Testis (tissue), 2 donors: ENCODE measurements at regions not wholly inside any gene's neighbourhood (a gene's known extent, or its start where the extent isn't known, plus 50 kb on each side); places are given as distances from the start of the nearest gene placed in this dataset.

ENCODE experiments used
- DNase-seq: peaks from one replicate; pipeline ENCODE4 v3.0.0-alpha.2; 2019
- H3K27ac ChIP-seq, 2 donors: fragments of 200-600 bp; sonication (generic); one replicate each; pipeline ENCODE4 v1.5.1; 2019
- H3K27me3 ChIP-seq: fragments of 200-600 bp; sonication (generic); one replicate; pipeline ENCODE4 v1.5.1; 2019
- H3K36me3 ChIP-seq: fragments of 200-600 bp; sonication (generic); one replicate; pipeline ENCODE4 v1.5.1; 2017; ENCODE audit warnings: low read depth; ENCODE audit errors: missing control alignments
- H3K4me1 ChIP-seq: fragments of 200-600 bp; sonication (generic); one replicate; pipeline ENCODE4 v1.5.1; 2019
- H3K4me3 ChIP-seq, 2 donors: fragments of 200-600 bp; sonication (generic); one replicate each; pipeline ENCODE4 v1.5.1; 2017 to 2019
- H3K9me3 ChIP-seq: fragments of 200-600 bp; sonication (generic); one replicate; pipeline ENCODE4 v1.5.1; 2017
- CTCF ChIP-seq, 3 experiments: fragments of 450-650 bp in 2 of 3; fragments of 200-600 bp in 1 of 3; sonication (generic) in 1 of 3; IDR thresholded peaks; one replicate each; pipeline ENCODE4 v1.5.1; 2016 to 2019; ENCODE audit warnings: antibody characterized with exemption in 3 of 3, mild to moderate bottlenecking in 2 of 3, moderate library complexity in 1 of 3
- POLR2A ChIP-seq: fragments of 450-650 bp; IDR thresholded peaks from one replicate; pipeline ENCODE4 v1.6.1; 2017; ENCODE audit warnings: antibody characterized with exemption, mild to moderate bottlenecking, moderate library complexity
- WGBS, 2 donors: methylation state at CpG; one replicate each; pipeline ENCODE4 v1.1.5; 2018; 5-methylcytosine and 5-hydroxymethylcytosine counted together
- intact Hi-C: fragments of 100-400 bp; cut with DNase I; formaldehyde crosslinking; loops from one replicate; pipeline ENCODE4 v1.15.1; 2023; ENCODE audit warnings: low total_unique reads

DNA sequence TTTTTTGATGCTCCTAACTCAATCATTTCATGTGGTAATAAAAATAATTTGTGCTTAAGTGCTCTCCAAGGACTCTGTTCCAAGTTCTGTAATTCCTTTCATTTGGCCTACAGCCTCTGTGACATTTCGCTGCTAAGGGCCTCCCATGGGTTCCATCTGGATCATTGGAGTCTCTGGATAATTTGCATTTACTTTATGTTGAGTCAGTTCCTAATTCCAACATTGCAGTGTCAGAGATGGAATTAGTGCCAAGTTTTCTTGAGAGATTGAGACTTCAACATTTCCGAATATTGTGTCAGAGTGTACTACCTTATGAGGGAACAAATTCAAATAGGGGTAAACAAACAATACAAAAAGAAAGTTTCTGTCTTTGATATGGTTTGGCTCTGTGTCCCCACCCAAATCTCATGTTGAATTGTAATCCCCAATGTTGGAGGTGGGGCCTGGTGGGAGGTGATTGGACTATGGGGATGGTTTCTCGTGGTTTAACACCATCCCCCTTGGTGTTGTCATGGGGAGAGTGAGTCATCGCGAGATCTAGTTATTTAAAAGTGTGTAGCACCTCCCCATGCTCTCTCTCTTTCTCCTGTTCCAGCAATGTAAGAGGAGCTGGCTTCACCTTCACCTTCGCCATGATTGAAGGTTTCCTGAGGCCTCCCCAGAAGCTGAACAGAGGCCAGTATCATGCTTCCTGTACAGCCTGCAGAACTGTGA, 244.1 kb upstream of the TBX18 start:
- Histone ChIP-seq H3K27ac (no peak overlapping the region), H3K4me3 (no peak overlapping the region), H3K9me3 (no peaks in the 10 kb centered on the region), H3K36me3 (no peaks in the 10 kb centered on the region), H3K27me3 (no peaks in the 10 kb centered on the region), H3K4me1 (no peaks in the 10 kb centered on the region)
- no peak for DNase-seq
- intact Hi-C loops, result no loop called here
- no peak for TF ChIP-seq POLR2A
- TF ChIP-seq CTCF (IDR thresholded peaks at IDR 0.05), result no peak
- WGBS, 2 donors, result 91 to 94% methylated on average over 6 of the region's 6 CpGs

- no peak overlapping the region for H3K27ac ChIP-seq
- DNase-seq, result no peak
- intact Hi-C loops, result no loop called here
Measured at GRCh38 chr6:85006362-85006761, 242.0 kb upstream of the TBX18 start.

GRCh38 chr6:85005494-85005893, 241.1 kb upstream of the TBX18 start:
- Histone ChIP-seq H3K36me3 (no peaks in the 10 kb centered on the region), H3K9me3 (no peaks in the 10 kb centered on the region), H3K4me3 (no peak overlapping the region), H3K27me3 (no peaks in the 10 kb centered on the region), H3K4me1 (no peaks in the 10 kb centered on the region), H3K27ac (no peak overlapping the region)
- no peak for DNase-seq
- TF ChIP-seq POLR2A (no peak), CTCF (IDR thresholded peaks at IDR 0.05) (no peak)
- 75 to 87% methylated on average over 3 of the region's 3 CpGs for WGBS, 2 donors
- intact Hi-C loops, result no loop called here

More at GRCh38 chr6:85006362-85006761, 242.0 kb upstream of the TBX18 start:
- no peaks in the 10 kb centered on the region for H3K4me1 ChIP-seq
- no peaks in the 10 kb centered on the region for H3K36me3 ChIP-seq
- no peaks in the 10 kb centered on the region for H3K9me3 ChIP-seq
- no peaks in the 10 kb centered on the region for H3K27me3 ChIP-seq
- no peak overlapping the region for H3K4me3 ChIP-seq
- TF ChIP-seq POLR2A (no peak), CTCF (IDR thresholded peaks at IDR 0.05) (no peak)

DNA sequence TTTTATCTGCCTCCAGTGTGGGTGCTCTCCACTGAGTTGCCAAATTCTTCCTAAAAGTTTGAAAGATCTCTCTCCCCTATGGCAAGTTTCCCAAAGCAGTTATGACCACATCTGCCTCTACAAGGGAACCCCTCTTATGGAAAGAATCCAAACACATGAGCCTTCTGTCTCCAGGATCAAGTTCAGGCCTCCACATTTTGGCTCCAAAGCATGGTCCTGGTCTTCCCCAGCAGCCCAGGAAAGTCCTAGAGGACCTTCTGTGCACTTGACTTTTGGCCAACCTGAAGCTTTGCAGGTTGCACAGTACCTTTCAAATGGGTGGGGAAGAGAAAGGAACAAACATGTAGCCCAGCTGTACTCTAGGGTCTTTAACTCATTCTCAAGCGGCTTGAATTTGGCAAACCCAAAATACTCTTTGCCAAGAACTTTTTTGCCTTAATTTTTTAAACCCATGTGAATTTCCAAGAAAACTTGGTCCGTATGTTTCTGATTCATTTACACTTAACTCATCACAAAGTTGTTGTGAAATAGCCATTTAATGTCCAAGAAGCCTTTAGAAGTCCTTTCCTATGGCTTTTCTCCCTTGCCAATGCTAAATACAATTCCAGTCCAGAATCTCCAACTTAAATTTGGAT, 240.1 kb upstream of the TBX18 start:
- H3K9me3 ChIP-seq, result no peaks in the 10 kb centered on the region
- no peak for DNase-seq
- H3K27me3 ChIP-seq, result no peaks in the 10 kb centered on the region
- H3K27ac ChIP-seq, result no peak overlapping the region
- H3K4me3 ChIP-seq, result no peak overlapping the region
- 53 to 54% methylated on average over 2 of the region's 2 CpGs for WGBS, 2 donors
- H3K36me3 ChIP-seq, result no peaks in the 10 kb centered on the region
- no peak for TF ChIP-seq CTCF (IDR thresholded peaks at IDR 0.05)
- no peak for TF ChIP-seq POLR2A
- no peaks in the 10 kb centered on the region for H3K4me1 ChIP-seq
- intact Hi-C loops, result no loop called here

GRCh38 chr6:85002847-85003246, 238.4 kb upstream of the TBX18 start:
- no peak for TF ChIP-seq POLR2A
- TF ChIP-seq CTCF (IDR thresholded peaks at IDR 0.05), result no peak
- H3K9me3 ChIP-seq, result no peaks in the 10 kb centered on the region
- H3K4me3 ChIP-seq, result no peak overlapping the region
- intact Hi-C loops, result no loop called here
- H3K4me1 ChIP-seq, result no peaks in the 10 kb centered on the region
- DNase-seq, result no peak
- no peaks in the 10 kb centered on the region for H3K36me3 ChIP-seq
- no peak overlapping the region for H3K27ac ChIP-seq
- WGBS, 2 donors, result 81 to 88% methylated on average over 3 of the region's 3 CpGs
- no peaks in the 10 kb centered on the region for H3K27me3 ChIP-seq
